ENCODE measurements at regions not wholly inside any gene's neighbourhood (a gene's known extent, or its start where the extent isn't known, plus 50 kb on each side); places are given as distances from the start of the nearest gene placed in this dataset.

DNA sequence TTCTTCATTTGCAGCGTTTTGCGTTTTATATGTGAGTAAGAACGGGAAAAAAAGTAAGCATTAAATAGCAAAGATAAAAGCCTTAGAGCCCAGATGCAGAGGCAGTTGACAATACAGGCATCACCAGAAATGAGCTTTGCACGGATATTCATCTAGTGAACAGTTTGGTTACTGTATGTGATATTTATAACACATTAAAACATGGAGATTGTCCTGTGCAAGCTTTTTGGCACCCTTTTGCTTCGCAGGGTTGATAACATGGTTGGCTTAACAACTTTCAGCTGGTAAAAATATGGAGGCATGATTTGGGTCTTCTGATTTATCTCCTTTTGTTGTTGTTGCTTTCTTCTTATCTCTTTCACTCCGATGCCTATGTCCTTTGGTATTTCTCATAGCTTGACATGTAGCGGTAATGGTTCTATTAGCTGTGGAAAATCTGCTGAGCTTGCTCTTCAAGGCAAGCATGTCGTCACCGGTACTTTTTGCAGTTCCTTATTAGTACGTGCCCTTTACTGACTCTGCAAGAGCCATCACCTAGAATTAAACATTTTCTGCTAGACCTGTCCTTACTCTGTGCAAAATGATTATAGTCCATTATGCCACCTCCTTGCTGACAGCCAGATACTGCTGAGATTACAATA is 102.9 kb downstream of the PCDH7 start:
- Histone ChIP-seq H3K4me3 (ENCODE audit: low read length) (no peak overlapping the region), H3K36me3 (ENCODE audit: control insufficient read depth, insufficient read depth, low read length) (no peaks in the 10 kb centered on the region), H3K27ac (ENCODE audit: low read length) (no peak overlapping the region), H3K9me3 (ENCODE audit: control insufficient read depth, insufficient read depth, low read length) (no peaks in the 10 kb centered on the region), H3K4me1 (ENCODE audit: control insufficient read depth, insufficient read depth, low read length) (no peaks in the 10 kb centered on the region), H3K27me3 (ENCODE audit: control insufficient read depth, insufficient read depth, low read length) (no peaks in the 10 kb centered on the region)
- TF ChIP-seq, protein P1, sequence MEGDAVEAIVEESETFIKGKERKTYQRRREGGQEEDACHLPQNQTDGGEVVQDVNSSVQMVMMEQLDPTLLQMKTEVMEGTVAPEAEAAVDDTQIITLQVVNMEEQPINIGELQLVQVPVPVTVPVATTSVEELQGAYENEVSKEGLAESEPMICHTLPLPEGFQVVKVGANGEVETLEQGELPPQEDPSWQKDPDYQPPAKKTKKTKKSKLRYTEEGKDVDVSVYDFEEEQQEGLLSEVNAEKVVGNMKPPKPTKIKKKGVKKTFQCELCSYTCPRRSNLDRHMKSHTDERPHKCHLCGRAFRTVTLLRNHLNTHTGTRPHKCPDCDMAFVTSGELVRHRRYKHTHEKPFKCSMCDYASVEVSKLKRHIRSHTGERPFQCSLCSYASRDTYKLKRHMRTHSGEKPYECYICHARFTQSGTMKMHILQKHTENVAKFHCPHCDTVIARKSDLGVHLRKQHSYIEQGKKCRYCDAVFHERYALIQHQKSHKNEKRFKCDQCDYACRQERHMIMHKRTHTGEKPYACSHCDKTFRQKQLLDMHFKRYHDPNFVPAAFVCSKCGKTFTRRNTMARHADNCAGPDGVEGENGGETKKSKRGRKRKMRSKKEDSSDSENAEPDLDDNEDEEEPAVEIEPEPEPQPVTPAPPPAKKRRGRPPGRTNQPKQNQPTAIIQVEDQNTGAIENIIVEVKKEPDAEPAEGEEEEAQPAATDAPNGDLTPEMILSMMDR (IDR thresholded peaks at IDR 0.05): no peak
- Mint-ChIP-seq H3K36me3 (peaks cover 7% of the 10 kb centered on the region), H3K4me1 (no peaks in the 10 kb centered on the region), H3K27me3 (ENCODE audit: low read depth in 2 of 2) (no peaks in the 10 kb centered on the region), H3K9me3 (peaks cover 15 to 20% of the 10 kb centered on the region in 2 donors), H3K4me3 (no peak overlapping the region), H3K27ac (no peak overlapping the region)
- intact Hi-C loops (cut with micrococcal nuclease): no loop called here
- DNase-seq (no peak), ATAC-seq (no peak)
- 90% methylated on average over 9 of the region's 10 CpGs for WGBS (ENCODE audit: insufficient coverage)

DNA sequence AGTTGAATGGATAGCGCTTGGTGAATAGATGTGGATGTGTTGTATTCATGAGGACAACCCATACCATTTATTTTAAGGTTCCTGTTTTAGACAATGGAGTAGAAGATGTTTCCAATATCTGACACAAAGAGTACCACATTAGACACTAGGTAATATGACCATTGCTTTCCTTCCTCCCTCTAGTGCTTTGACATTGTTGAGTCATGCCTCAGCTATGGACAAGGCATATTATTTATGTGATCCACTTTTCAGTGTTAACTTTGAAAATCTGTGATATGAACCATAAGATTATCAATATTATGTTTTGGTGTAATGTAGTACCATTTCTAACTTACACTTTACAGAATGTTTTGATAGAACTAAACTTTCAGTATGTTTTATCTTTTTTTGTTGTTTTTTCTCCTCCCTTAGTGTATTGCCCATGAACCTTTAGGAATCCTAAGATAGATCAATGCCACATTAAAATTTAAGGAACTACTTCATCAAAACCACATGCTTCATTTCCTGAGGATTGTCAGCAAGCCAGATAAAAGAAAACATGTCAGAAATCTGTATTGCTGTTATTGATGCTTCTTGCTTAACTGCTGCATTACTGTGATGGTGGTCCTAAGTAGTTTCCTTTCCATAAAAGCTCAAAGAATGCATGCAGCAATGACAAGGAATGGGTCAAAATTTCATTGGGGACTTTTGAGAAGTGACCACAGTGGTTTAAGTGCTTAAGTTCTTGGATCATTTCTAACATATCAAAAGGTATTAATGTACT is 105.0 kb downstream of the PCDH7 start:
- no peak overlapping the region for H3K27ac Mint-ChIP-seq
- TF ChIP-seq, protein P1 (IDR thresholded peaks at IDR 0.05): no peak
- no peak overlapping the region for H3K4me3 ChIP-seq (ENCODE audit: low read length)
- no peaks in the 10 kb centered on the region for H3K9me3 ChIP-seq (ENCODE audit: control insufficient read depth, insufficient read depth, low read length)
- H3K4me1 ChIP-seq (ENCODE audit: control insufficient read depth, insufficient read depth, low read length): no peaks in the 10 kb centered on the region
- ATAC-seq (no peak), DNase-seq (no peak)
- H3K27ac ChIP-seq (ENCODE audit: low read length): no peak overlapping the region
- H3K9me3 Mint-ChIP-seq: peaks cover 7 to 9% of the 10 kb centered on the region in 2 donors
- no peaks in the 10 kb centered on the region for H3K36me3 ChIP-seq (ENCODE audit: control insufficient read depth, insufficient read depth, low read length)
- no peaks in the 10 kb centered on the region for H3K27me3 Mint-ChIP-seq (ENCODE audit: low read depth in 2 of 2)
- intact Hi-C loops (cut with micrococcal nuclease): no loop called here
- no peak overlapping the region for H3K4me3 Mint-ChIP-seq
- H3K4me1 Mint-ChIP-seq: no peaks in the 10 kb centered on the region
- WGBS (ENCODE audit: insufficient coverage): no CpG with 5 or more reads among the region's 1 CpG
- no peaks in the 10 kb centered on the region for H3K36me3 Mint-ChIP-seq
- H3K27me3 ChIP-seq (ENCODE audit: control insufficient read depth, insufficient read depth, low read length): no peaks in the 10 kb centered on the region

DNA sequence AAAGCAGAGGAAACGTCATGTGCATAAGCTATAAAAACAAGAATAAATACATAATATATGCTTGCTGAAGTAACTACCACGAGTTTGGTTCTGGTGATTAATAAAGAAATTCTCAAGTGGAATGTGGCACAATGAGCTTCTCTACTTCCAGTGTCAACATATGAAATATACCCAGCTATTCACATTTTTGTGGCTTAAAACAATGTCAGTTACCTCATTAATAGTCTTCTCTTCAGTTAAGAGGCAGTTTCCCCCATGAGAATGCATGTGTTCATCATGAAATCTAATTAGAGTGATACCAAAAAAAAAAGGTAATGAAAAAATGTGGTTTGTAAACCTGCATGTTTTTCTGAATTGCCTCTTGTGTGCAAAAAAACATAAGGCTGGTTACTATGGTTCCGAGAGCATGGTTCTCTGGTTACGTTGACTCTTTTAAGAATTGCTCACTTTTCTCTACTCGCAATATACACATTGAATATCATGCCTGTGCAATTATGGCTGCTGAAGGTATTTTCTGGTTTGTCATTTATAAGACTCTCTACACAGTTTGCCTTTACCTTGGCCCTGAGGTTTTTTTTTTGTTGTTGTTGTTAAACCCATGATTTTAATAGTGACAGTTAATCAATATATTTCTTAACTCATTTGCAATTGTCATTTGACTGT is 108.2 kb downstream of the PCDH7 start:
- 76% methylated on average over 3 of the region's 5 CpGs for whole genome bisulfite sequencing (ENCODE audit: insufficient coverage)
- Histone ChIP-seq H3K4me1 (ENCODE audit: control insufficient read depth, insufficient read depth, low read length) (no peaks in the 10 kb centered on the region), H3K9me3 (ENCODE audit: control insufficient read depth, insufficient read depth, low read length) (no peaks in the 10 kb centered on the region), H3K36me3 (ENCODE audit: control insufficient read depth, insufficient read depth, low read length) (no peaks in the 10 kb centered on the region), H3K4me3 (ENCODE audit: low read length) (no peak overlapping the region), H3K27ac (ENCODE audit: low read length) (no peak overlapping the region), H3K27me3 (ENCODE audit: control insufficient read depth, insufficient read depth, low read length) (no peaks in the 10 kb centered on the region)
- Mint-ChIP-seq H3K27ac (no peak overlapping the region), H3K36me3 (no peaks in the 10 kb centered on the region), H3K4me1 (no peaks in the 10 kb centered on the region), H3K9me3 (peaks cover 11 to 12% of the 10 kb centered on the region in 2 donors), H3K27me3 (ENCODE audit: low read depth in 2 of 2) (no peaks in the 10 kb centered on the region), H3K4me3 (no peak overlapping the region)
- TF ChIP-seq, protein P1 (IDR thresholded peaks at IDR 0.05): no peak
- no peak for DNase-seq
- intact Hi-C loops (cut with micrococcal nuclease): no loop called here
- ATAC-seq: no peak

All from natural killer cell (primary cell).